Breast epithelium (tissue), 3 donors: ENCODE measurements at regions not wholly inside any gene's neighbourhood (a gene's known extent, or its start where the extent isn't known, plus 50 kb on each side); places are given as distances from the start of the nearest gene placed in this dataset.

Source experiments
- CTCF ChIP-seq, 3 donors: fragments of 450-650 bp; IDR thresholded peaks; one replicate each; pipeline ENCODE4 v1.5.1; 2016 to 2017; ENCODE audit warnings: antibody characterized with exemption in 3 of 3, mild to moderate bottlenecking in 3 of 3, moderate library complexity in 3 of 3
- POLR2A ChIP-seq: fragments of 450-650 bp; IDR thresholded peaks from one replicate; pipeline ENCODE4 v1.6.1; 2016; ENCODE audit warnings: antibody characterized with exemption, mild to moderate bottlenecking, moderate library complexity
- POLR2AphosphoS5 ChIP-seq, 3 donors: sonication (generic); formaldehyde crosslinking; IDR thresholded peaks; one replicate each; pipeline ENCODE4 v1.6.1; 2017; ENCODE audit warnings: antibody characterized with exemption in 3 of 3

- TF ChIP-seq CTCF (IDR thresholded peaks at IDR 0.05) (no peak), POLR2AphosphoS5 (IDR thresholded peaks at IDR 0.05) (no peak), POLR2A (no peak)
Observed at GRCh38 chr4:181679754-181680153, 563.4 kb upstream of the TENM3 start.
